Progenitor cell of endocrine pancreas (in vitro differentiated cells): ENCODE measurements at regions not wholly inside any gene's neighbourhood (a gene's known extent, or its start where the extent isn't known, plus 50 kb on each side); places are given as distances from the start of the nearest gene placed in this dataset.

Experiments used
- DNase-seq: peaks from one replicate; pipeline ENCODE4 v3.0.0; 2021; ENCODE audit warnings: low spot score; ENCODE audit not compliant: unreplicated experiment
- H3K27ac Mint-ChIP-seq: 2 replicates; pipeline ENCODE4 v1.8.0; 2021; ENCODE audit warnings: mild to moderate bottlenecking, moderate library complexity, mixed read lengths
- H3K27me3 Mint-ChIP-seq: 2 replicates; pipeline ENCODE4 v1.8.0; 2021; ENCODE audit warnings: mixed read lengths
- H3K36me3 Mint-ChIP-seq: 2 replicates; pipeline ENCODE4 v1.8.0; 2022; ENCODE audit warnings: mixed read lengths; ENCODE audit not compliant: insufficient read depth
- H3K4me1 Mint-ChIP-seq: 2 replicates; pipeline ENCODE4 v1.8.0; 2021; ENCODE audit warnings: low read depth, mixed read lengths
- H3K4me3 Mint-ChIP-seq: 2 replicates; pipeline ENCODE4 v1.8.0; 2021; ENCODE audit warnings: low read depth, mild to moderate bottlenecking, moderate library complexity, mixed read lengths
- H3K9me3 Mint-ChIP-seq: 2 replicates; pipeline ENCODE4 v1.8.0; 2021; ENCODE audit warnings: low read depth, mixed read lengths
- CTCF ChIP-seq: fragments of 200-600 bp; sonication (generic); IDR thresholded peaks from one replicate; pipeline ENCODE4 v1.5.0; 2021; ENCODE audit warnings: antibody characterized with exemption, mild to moderate bottlenecking; ENCODE audit not compliant: unreplicated experiment

GRCh38 chr6:156628805-156629204 is 148.4 kb upstream of the ARID1B start:
- Mint-ChIP-seq H3K4me1 (no peaks in the 10 kb centered on the region), H3K27me3 (no peaks in the 10 kb centered on the region), H3K9me3 (no peaks in the 10 kb centered on the region), H3K4me3 (no peak overlapping the region), H3K27ac (no peak overlapping the region), H3K36me3 (no peaks in the 10 kb centered on the region)
- TF ChIP-seq CTCF, result no peak
- no peak for DNase-seq

- TF ChIP-seq CTCF, result no peak
- Mint-ChIP-seq H3K9me3 (no peaks in the 10 kb centered on the region), H3K27me3 (peaks cover under 1% of the 10 kb centered on the region), H3K36me3 (no peaks in the 10 kb centered on the region), H3K27ac (no peak overlapping the region), H3K4me3 (no peak overlapping the region), H3K4me1 (no peaks in the 10 kb centered on the region)
- no peak for DNase-seq
These were observed 149.7 kb upstream of the ARID1B start for GRCh38 chr6:156627524-156627923.

GRCh38 chr6:156622185-156622584 is 155.0 kb upstream of the ARID1B start:
- H3K27ac Mint-ChIP-seq, result no peak overlapping the region
- TF ChIP-seq CTCF, result no peak

GRCh38 chr6:156620331-156620730 is 156.8 kb upstream of the ARID1B start:
- Mint-ChIP-seq H3K36me3 (no peaks in the 10 kb centered on the region), H3K27ac (no peak overlapping the region), H3K9me3 (no peaks in the 10 kb centered on the region), H3K27me3 (peaks cover 4% of the 10 kb centered on the region), H3K4me1 (peaks cover 21% of the 10 kb centered on the region), H3K4me3 (no peak overlapping the region)
- DNase-seq, result no peak
- TF ChIP-seq CTCF, result no peak

More at GRCh38 chr6:156622185-156622584, 155.0 kb upstream of the ARID1B start:
- DNase-seq, result no peak
- Mint-ChIP-seq H3K4me3 (no peak overlapping the region), H3K27me3 (peaks cover 4% of the 10 kb centered on the region), H3K36me3 (no peaks in the 10 kb centered on the region), H3K9me3 (no peaks in the 10 kb centered on the region), H3K4me1 (peaks cover 15% of the 10 kb centered on the region)

- peaks cover 2% of the 10 kb centered on the region for H3K36me3 Mint-ChIP-seq
- H3K4me3 Mint-ChIP-seq, result no peak overlapping the region
- H3K9me3 Mint-ChIP-seq, result peaks cover 11% of the 10 kb centered on the region
- H3K27me3 Mint-ChIP-seq, result peaks cover 4% of the 10 kb centered on the region
- H3K4me1 Mint-ChIP-seq, result peaks cover 21% of the 10 kb centered on the region
- no peak overlapping the region for H3K27ac Mint-ChIP-seq
- DNase-seq, result no peak
- peak; percentile 26 for TF ChIP-seq CTCF
These were observed 158.5 kb upstream of the ARID1B start for GRCh38 chr6:156618600-156619205.
